ENCODE measurements at regions not wholly inside any gene's neighbourhood (a gene's known extent, or its start where the extent isn't known, plus 50 kb on each side); places are given as distances from the start of the nearest gene placed in this dataset.

- no peak for TF ChIP-seq CTCF (IDR thresholded peaks at IDR 0.05)
- TF ChIP-seq POLR2A (IDR thresholded peaks at IDR 0.05), result no peak
Measured at GRCh38 chr12:87818441-87818840, 210.8 kb downstream of the C12orf50 start.

Data from transverse colon (tissue), 3 donors.